HG02623 (cell line): ENCODE measurements at regions not wholly inside any gene's neighbourhood (a gene's known extent, or its start where the extent isn't known, plus 50 kb on each side); places are given as distances from the start of the nearest gene placed in this dataset.
"Not testable (repeated sequence)": the region's sequence is repeated elsewhere in the genome, so short reads cannot be mapped to it uniquely, and the experiment has no call there.

Experiments
- ATAC-seq: cut with Tn5 transposase; IDR thresholded peaks from one replicate; pipeline ENCODE4 v1.9.1; 2021; ENCODE audit warnings: moderate library complexity; ENCODE audit not compliant: unreplicated experiment

GRCh38 chr7:25432807-25433206 lies 204.5 kb upstream of the NPVF start:
- ATAC-seq = no peak

DNA sequence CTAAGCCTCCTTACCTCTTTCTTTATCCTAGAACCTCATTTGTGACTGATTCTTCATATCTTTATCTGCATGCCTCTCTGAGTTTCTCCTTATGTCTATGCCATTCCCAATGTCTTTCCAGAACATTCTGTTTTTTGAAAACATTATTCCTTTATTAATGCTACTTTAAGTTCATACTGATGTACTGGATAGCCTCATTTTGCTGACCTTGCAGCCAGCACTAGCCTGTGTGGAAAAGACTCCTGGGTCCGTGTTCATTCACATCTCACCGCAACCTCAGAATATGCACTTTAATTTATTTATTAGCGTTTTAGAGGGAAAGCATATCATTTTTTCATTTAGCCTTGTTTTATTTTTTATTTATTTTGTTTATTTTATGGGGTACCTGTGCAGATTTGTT lies 208.1 kb upstream of the NPVF start:
- ATAC-seq = no peak

DNA sequence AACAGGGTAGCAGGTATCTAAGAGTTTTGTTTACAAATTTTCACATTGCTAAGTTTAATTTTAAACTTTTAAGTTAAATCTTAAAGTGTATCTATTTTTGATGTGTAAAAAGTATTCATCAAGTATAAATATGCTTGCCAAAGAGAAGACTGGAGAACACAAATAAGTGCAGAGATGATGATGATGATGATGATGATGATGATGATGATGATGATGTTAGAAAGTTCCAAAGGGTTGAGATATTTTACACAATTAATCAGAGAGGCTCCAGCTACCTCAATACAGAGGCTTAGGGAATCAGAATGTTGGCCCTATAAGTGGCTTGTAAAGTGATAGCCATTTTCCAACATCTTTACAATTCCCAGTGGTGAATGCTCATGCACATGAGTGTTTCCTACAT lies 209.0 kb upstream of the NPVF start:
- no peak for ATAC-seq

DNA sequence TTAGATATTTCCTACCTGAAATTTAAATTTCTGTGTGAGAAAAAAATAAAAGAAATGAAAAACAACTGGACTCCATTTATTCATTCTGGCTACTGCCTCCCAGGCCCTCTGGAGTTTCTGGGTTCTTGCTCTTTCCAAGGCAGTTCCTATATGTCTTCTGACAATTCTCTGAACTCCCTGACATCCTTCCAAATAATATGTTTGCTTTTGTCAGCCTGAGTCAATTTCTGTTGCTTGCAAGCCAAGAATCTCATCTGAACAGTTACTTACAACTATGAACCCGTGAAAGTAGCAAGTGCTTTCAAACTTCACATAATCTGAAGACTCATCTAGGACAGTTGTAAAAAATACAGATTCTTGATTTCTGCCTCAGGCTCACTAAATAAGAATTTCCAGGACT lies 216.7 kb upstream of the NPVF start:
- no peak for ATAC-seq

- no peak for ATAC-seq
Observed at GRCh38 chr7:25448301-25448700, 220.0 kb upstream of the NPVF start.

- no peak for ATAC-seq
Observed at GRCh38 chr7:25454020-25454419, 225.7 kb upstream of the NPVF start.

DNA sequence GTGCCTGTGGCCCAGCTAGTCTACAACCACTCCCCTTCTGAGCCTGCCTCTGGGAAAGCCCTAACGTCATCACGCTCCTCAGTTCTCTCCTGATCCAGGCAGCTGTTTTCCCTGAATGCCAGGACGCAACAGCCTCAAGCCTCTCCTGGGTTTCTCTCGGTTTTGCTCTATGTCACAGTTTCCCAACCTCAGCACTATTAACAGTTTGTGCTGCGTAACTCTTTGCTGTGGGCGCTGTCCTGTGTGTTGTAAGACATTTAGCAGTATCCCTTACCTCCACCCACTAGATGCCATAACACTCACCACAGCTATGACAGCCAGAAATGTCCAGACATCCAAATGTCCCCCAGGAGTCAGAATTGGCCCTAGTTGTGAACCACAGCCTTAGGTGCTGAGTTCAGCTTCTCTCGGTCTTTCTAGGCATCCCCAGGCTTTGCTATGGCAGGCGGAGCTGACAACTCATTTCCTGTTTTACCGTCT lies 226.3 kb upstream of the NPVF start:
- ATAC-seq = no peak

DNA sequence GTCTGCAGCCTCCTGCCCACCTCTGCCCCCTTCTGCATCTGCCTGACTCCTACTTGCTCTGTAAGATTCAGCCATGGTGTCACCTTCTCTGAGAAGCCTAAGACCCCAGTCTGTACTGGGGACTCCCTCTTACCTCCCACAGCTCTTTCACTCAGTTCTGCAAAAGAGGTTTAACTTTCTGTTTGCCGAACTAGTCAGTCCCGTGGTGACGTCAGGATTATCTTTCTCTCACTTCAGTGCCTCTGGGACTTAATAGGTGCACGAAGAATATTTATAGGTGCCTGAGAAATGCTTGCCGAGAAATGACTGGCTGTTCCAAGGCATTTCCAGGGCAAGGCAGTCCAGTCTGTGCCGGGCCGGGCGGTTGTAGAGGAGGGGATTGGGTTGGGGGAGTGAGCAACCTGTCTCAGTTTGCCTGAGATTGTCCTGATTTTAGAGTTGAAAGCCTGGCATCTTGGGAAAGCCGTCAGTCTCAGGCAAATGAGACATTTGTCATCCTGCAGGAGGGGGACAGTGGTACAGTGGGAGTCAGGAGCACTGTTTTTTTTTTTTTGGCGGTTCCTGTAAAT lies 227.5 kb upstream of the NPVF start:
- no peak for ATAC-seq

DNA sequence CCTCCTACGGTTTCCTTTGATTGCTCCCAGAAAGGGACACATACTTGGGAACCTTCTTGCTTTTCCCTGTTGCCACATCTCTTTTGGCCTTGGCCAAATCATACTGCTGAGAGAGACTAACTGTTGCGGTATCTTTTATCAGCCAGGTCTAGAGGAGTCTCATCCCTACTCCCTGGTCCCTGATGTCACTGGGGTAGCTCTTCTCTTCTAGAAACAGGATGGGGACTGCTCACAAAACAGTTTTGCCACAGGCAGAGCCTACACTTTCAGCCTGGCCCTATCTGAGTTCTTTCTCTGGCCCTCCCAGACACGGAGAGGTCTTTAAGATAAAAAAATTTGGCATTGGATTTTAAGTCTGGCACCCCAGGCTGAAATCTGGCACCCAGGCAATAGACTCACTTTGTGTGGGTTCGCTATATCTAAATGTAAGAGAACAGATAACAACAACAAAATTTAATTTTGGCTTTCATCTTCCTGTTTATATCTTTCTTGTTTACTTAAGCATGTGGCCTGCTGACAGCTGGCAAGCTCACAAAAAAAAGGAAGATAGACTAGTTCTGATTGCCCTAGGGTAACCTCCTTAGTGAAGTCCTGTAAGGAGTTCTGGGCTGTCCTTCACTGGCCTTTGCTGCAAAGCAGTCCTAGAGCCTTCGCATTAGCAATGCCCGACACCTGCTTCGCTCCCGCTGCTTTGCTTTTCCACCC lies 228.3 kb upstream of the NPVF start:
- ATAC-seq = no peak

DNA sequence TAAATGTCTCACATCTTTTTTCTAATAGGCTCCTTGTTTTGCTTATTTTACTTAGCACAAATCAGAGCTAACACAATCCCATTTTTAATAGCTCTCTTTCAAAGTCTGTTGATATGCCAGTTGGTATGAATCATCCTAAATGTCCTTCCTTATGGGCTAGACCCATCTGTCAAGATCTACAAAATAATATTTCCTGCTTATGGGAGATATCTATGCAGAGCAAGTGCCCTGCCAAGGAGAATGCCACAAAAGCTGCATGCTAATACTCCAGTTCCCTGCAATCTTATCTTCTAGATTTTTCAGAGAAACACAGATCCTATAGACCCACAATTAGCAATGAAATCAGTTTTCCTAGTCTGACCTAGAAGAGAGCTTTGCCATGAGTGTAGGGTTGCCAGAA lies 230.8 kb upstream of the NPVF start:
- no peak for ATAC-seq

- no peak for ATAC-seq
Observed at GRCh38 chr7:25460433-25460832, 232.1 kb upstream of the NPVF start.

- no peak for ATAC-seq
Observed at GRCh38 chr7:25469669-25470068, 241.4 kb upstream of the NPVF start.

- no peak for ATAC-seq
Observed at GRCh38 chr7:25476863-25477499, 248.7 kb upstream of the NPVF start.

- not testable (repeated sequence) for ATAC-seq
Observed at GRCh38 chr7:25478221-25478620, 249.9 kb upstream of the NPVF start.

DNA sequence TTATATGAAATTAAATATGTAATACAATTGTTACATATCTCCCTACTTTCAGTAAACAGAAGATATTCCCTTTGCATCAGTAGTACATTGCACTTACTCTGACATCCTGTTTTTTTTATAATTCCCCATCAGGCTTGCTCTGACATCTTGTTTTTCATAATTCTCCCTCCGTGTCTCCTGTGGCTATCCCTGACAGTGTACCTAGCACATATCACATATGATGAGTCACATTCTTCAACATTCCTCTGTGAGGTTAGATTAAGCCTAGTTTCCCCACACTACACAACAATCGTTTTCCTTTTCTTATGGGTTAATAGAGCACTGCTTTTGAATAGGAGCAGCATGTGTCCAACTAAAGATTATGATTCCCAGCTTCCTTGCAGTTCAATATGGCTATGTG lies 250.6 kb upstream of the NPVF start:
- ATAC-seq = no peak

GRCh38 chr7:25481891-25482290 lies 253.6 kb upstream of the NPVF start:
- ATAC-seq = no peak

DNA sequence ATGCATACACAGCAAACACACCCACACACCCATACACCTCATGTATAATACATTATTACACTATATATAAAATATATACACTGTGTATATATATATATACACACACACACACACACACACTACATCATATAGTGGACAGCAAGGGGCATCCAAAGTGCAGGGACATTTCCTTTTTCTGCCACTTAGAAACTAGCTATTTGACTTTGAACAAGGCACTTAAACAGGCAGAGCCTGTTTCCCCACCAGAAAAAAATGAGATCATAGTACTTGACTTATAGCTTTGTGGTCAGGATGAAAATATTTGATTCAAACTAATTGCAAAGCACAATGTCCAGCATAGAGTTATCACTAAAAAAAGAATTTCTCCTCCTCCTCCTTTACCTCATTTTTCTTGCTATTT lies 254.3 kb upstream of the NPVF start:
- no peak for ATAC-seq

DNA sequence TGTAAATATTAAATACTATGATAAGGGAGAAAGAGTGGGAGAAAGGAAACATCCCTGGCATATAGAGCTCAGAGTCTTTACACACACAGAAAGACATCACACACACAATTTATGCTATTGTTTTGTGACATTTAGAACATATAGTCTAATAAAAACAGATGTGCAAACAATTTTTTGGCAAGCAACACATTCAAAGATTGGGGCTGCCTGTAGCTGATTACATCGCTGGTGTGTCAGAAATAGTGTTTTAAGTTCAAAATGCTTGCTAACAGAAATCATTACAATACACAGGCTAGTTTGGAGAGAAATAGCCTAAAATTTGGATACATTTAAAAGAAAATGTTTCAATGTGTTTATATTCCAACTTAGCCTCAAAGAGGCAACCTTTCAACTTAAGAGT lies 256.7 kb upstream of the NPVF start:
- ATAC-seq = no peak

GRCh38 chr7:25486656-25487055 lies 258.4 kb upstream of the NPVF start:
- ATAC-seq = no peak

GRCh38 chr7:25493805-25494366 lies 265.6 kb upstream of the NPVF start:
- no peak for ATAC-seq

- no peak for ATAC-seq
Observed at GRCh38 chr7:25494896-25495295, 266.6 kb upstream of the NPVF start.
